PC-9 (cell line): ENCODE measurements at regions not wholly inside any gene's neighbourhood (a gene's known extent, or its start where the extent isn't known, plus 50 kb on each side); places are given as distances from the start of the nearest gene placed in this dataset.

ENCODE experiments used
- BruUV-seq: library from RNA; stranded (reverse); fragments of 400-500 nt; replicated peaks from 2 replicates; lab custom pipeline; 2021; lab: Mats Ljungman, UMichigan
- CTCF ChIA-PET: fragments of 300-600 bp; sonication (Branson Sonifier 250); formaldehyde crosslinking; loops from one replicate; lab custom pipeline; 2022; ENCODE audit warnings: antibody characterized with exemption; lab: Charles Lee
- POLR2A ChIA-PET: fragments of 300-600 bp; sonication (Branson Sonifier 250); formaldehyde crosslinking; loops from one replicate; lab custom pipeline; 2022; ENCODE audit warnings: antibody characterized with exemption; ENCODE audit not compliant: unreplicated experiment; lab: Charles Lee
- DNase-seq, 2 experiments: peaks; one replicate each; pipeline versions ENCODE4 v3.0.0 to v3.0.0-alpha.2; 2015 to 2022; ENCODE audit warnings: mixed read lengths in 1 of 2
- H2AFZ ChIP-seq: fragments of 200-600 bp; sonication (generic); 2 replicates; pipeline ENCODE4 v1.8.1; 2017; ENCODE audit warnings: antibody characterized with exemption
- H3F3A ChIP-seq: fragments of 200-600 bp; sonication (generic); 2 replicates; pipeline ENCODE4 v1.8.1; 2017; ENCODE audit warnings: antibody characterized with exemption, mild to moderate bottlenecking, low read depth; ENCODE audit not compliant: insufficient read depth
- H3K27ac ChIP-seq: fragments of 200-600 bp; sonication (generic); 2 replicates; pipeline ENCODE4 v1.6.1; 2016; ENCODE audit warnings: mixed run types
- H3K27me3 ChIP-seq: fragments of 200-600 bp; sonication (generic); 2 replicates; pipeline ENCODE4 v1.6.1; 2016; ENCODE audit warnings: low read depth, mixed run types; ENCODE audit not compliant: insufficient read depth
- H3K36me3 ChIP-seq: fragments of 200-600 bp; sonication (generic); 2 replicates; pipeline ENCODE4 v1.6.1; 2016; ENCODE audit warnings: low read depth, mixed run types
- H3K4me1 ChIP-seq: fragments of 200-600 bp; sonication (generic); replicated peaks from 2 replicates; pipeline ENCODE4 v1.6.1; 2016; ENCODE audit warnings: mixed run types; ENCODE audit not compliant: insufficient read depth
- H3K4me2 ChIP-seq: fragments of 200-600 bp; sonication (generic); 2 replicates; pipeline ENCODE4 v1.6.1; 2017; ENCODE audit warnings: mixed run types
- H3K4me3 ChIP-seq: fragments of 200-600 bp; sonication (generic); 2 replicates; pipeline ENCODE4 v1.6.1; 2016; ENCODE audit warnings: mixed run types
- H3K79me2 ChIP-seq: fragments of 200-600 bp; sonication (generic); 2 replicates; pipeline ENCODE4 v1.6.1; 2017; ENCODE audit warnings: low read depth, mixed run types
- H3K9me2 ChIP-seq: fragments of 200-600 bp; sonication (generic); 2 replicates; pipeline ENCODE4 v1.8.1; 2017; ENCODE audit warnings: mild to moderate bottlenecking; ENCODE audit not compliant: insufficient read depth
- H3K9me3 ChIP-seq: fragments of 200-600 bp; sonication (generic); 2 replicates; pipeline ENCODE4 v1.8.1; 2016; ENCODE audit warnings: low read depth; ENCODE audit not compliant: insufficient read depth
- H4K20me1 ChIP-seq: fragments of 200-600 bp; sonication (generic); 2 replicates; pipeline ENCODE4 v1.8.1; 2017; ENCODE audit not compliant: insufficient read depth
- EZH2 ChIP-seq: fragments of 200-600 bp; sonication (generic); IDR thresholded peaks from 2 replicates; pipeline ENCODE4 v1.8.0; 2017; ENCODE audit warnings: antibody characterized with exemption, low read depth
- intact Hi-C: fragments of 100-400 bp; cut with micrococcal nuclease; formaldehyde crosslinking; loops from one replicate; pipeline ENCODE4 v1.10.0; 2022; ENCODE audit not compliant: unreplicated experiment
- TF ChIP-seq, protein P1 (sequence below): fragments of 200-600 bp; sonication (generic); conservative IDR thresholded peaks from 2 replicates; pipeline ENCODE4 v1.6.1; 2017; ENCODE audit warnings: mixed run types, antibody characterized with exemption, mild to moderate bottlenecking, moderate library complexity

DNA sequence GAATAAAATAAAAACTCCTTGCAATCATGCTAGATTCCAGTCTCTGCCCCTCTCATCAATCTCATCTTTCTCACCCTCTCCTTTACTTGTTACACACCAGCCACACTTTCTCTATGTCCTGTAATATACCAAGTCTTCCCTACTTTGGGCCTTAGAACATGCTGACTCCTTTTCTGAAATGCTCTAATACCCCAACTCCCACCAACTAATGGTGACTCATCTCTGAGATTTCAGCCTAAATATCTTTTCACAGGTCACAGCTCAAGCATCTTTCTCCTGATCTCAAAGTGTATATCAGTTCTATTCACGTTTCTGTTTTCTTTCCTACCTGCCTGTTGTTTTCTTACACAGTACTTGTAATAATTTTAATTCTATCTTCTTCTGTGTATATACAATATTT is 378.9 kb upstream of the PRICKLE1 start:
- H3K27me3 ChIP-seq: no peaks in the 10 kb centered on the region
- H3K4me2 ChIP-seq: no peak overlapping the region
- H3K36me3 ChIP-seq: no peaks in the 10 kb centered on the region
- no peaks in the 10 kb centered on the region for H3K79me2 ChIP-seq
- ChIA-PET POLR2A (no interaction called here), CTCF (no interaction called here)
- no peak overlapping the region for H3K4me3 ChIP-seq
- no peaks in the 10 kb centered on the region for H3K9me2 ChIP-seq
- no peak overlapping the region for H2AFZ ChIP-seq
- no peak overlapping the region for H3K27ac ChIP-seq
- no peaks in the 10 kb centered on the region for H3F3A ChIP-seq
- intact Hi-C loops: no loop called here
- H3K9me3 ChIP-seq: no peaks in the 10 kb centered on the region
- H4K20me1 ChIP-seq: no peaks in the 10 kb centered on the region
- BruUV-seq: no TSS peak
- DNase-seq: no peak
- H3K4me1 ChIP-seq: no peaks in the 10 kb centered on the region
- TF ChIP-seq EZH2: no peak
- TF ChIP-seq, protein P1, sequence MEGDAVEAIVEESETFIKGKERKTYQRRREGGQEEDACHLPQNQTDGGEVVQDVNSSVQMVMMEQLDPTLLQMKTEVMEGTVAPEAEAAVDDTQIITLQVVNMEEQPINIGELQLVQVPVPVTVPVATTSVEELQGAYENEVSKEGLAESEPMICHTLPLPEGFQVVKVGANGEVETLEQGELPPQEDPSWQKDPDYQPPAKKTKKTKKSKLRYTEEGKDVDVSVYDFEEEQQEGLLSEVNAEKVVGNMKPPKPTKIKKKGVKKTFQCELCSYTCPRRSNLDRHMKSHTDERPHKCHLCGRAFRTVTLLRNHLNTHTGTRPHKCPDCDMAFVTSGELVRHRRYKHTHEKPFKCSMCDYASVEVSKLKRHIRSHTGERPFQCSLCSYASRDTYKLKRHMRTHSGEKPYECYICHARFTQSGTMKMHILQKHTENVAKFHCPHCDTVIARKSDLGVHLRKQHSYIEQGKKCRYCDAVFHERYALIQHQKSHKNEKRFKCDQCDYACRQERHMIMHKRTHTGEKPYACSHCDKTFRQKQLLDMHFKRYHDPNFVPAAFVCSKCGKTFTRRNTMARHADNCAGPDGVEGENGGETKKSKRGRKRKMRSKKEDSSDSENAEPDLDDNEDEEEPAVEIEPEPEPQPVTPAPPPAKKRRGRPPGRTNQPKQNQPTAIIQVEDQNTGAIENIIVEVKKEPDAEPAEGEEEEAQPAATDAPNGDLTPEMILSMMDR: no peak

DNA sequence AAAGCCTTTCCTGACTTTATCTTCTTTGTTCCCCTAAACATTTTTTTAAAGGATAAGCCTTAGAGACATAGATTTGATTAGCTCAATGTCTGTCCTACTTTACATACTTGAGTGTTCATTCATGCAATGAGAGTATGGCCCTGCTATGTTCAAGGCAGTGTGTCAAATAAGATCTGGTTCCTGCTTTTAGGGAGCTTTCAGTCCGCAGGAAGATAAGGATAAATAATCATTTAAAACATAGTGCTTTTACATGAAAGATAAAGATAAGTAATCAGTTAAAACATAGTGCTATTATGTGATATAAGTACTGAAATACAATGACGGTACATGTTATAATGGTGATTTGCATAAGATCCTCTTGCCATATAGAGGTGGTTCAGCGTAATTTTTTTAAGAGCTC is 378.3 kb upstream of the PRICKLE1 start:
- TF ChIP-seq EZH2: no peak
- TF ChIP-seq, protein P1: no peak
- Histone ChIP-seq H3K27ac (no peak overlapping the region), H3K4me3 (no peak overlapping the region), H3K36me3 (no peaks in the 10 kb centered on the region), H4K20me1 (no peaks in the 10 kb centered on the region), H3F3A (no peaks in the 10 kb centered on the region), H2AFZ (no peak overlapping the region), H3K4me2 (no peak overlapping the region), H3K4me1 (peaks cover 5% of the 10 kb centered on the region), H3K27me3 (no peaks in the 10 kb centered on the region), H3K9me3 (no peaks in the 10 kb centered on the region), H3K79me2 (no peaks in the 10 kb centered on the region), H3K9me2 (no peaks in the 10 kb centered on the region)
- intact Hi-C loops: no loop called here
- DNase-seq: no peak
- no TSS peak for BruUV-seq
- ChIA-PET POLR2A (no interaction called here), CTCF (no interaction called here)

DNA sequence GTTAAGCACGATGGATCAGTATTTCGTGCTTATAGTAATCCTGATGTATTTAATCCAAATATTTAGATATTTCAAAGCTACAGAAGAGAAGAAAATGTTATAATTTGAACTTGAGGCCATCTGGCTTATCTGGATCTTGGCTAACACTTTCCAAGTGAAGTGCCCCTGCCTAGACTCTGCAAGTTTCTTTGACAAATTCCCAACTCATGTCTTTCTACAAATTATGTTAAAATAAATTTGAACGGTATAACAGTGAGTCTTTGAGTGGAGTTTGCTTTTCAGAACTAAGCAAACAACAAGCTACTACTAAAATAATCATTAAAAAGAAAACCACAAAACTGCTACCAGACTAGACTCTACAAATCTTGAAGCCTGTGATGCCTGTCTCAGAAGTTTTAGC is 374.4 kb upstream of the PRICKLE1 start:
- Histone ChIP-seq H2AFZ (no peak overlapping the region), H3F3A (peaks cover 26% of the 10 kb centered on the region), H3K27ac (no peak overlapping the region), H3K4me3 (no peak overlapping the region), H3K36me3 (no peaks in the 10 kb centered on the region), H3K9me3 (no peaks in the 10 kb centered on the region), H3K9me2 (no peaks in the 10 kb centered on the region), H3K27me3 (no peaks in the 10 kb centered on the region), H4K20me1 (no peaks in the 10 kb centered on the region), H3K4me1 (peaks cover 38% of the 10 kb centered on the region), H3K79me2 (no peaks in the 10 kb centered on the region), H3K4me2 (no peak overlapping the region)
- DNase-seq: no peak
- TF ChIP-seq, protein P1: no peak
- no peak for TF ChIP-seq EZH2
- CTCF ChIA-PET: interaction anchor here (0.6 kb wide), 1 partner anchor 203 kb away, joined by 7 read pairs; no protein-coding TSS in a partner anchor
- intact Hi-C loops: loop anchor here (5.0 kb wide), 2 partner anchors 222 to 313 kb away; no protein-coding TSS in a partner anchor
- no TSS peak for BruUV-seq
- POLR2A ChIA-PET: no interaction called here
